Colon (tissue), 2 donors: ENCODE measurements at regions not wholly inside any gene's neighbourhood (a gene's known extent, or its start where the extent isn't known, plus 50 kb on each side); places are given as distances from the start of the nearest gene placed in this dataset.
"Not testable (repeated sequence)": the region's sequence is repeated elsewhere in the genome, so short reads cannot be mapped to it uniquely, and the experiment has no call there.

Source experiments
- FAIRE-seq: peaks from 2 replicates; lab custom pipeline; 2012; peaks lifted over from hg19 to GRCh38; lab: Jason Lieb, UNC
- donor health status: control.
- donor health status: control.

DNA sequence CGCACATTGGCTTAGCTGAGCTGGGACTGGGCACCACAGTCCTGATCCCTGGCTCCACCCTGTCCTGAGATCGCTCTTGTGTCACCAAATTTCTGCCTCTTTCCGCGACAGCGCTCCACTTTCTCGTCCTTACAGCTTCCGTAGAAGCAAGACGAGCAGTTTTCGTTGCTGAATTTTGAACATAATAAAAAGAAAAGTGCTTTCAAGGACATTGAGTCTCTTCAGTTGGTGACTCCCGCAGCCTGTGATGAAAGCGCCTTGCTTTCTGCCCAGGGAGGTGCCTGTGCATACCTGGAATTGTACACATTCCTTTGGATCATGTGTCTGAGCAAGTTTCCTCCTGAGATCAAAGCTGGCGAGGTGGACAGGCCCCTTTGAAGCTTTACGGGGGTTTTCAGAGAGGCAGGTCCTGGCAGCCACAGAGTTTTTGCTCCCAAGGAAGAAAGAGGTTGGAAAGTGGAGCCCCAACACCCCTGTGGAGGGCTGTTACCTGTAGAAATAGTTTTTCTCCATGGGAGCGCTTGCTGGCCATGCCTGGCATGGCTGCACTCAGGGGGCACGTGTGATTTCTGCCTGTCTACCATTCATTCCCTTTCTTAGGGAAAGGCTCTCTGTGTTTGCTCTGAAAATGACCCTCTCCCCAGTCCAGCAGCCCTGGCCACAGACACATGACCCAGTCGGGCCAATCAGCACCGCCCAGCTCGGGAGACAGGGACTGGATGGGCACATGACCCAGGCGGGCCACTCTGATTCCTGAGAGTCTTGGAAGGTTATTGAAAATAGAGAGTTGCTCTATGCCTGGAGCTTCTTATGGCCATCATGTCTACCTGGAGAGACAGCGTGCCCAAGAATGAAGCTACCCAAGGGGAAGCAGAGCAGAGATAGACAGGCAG is 115.6 kb upstream of the OTOS start:
- no peak for FAIRE-seq

DNA sequence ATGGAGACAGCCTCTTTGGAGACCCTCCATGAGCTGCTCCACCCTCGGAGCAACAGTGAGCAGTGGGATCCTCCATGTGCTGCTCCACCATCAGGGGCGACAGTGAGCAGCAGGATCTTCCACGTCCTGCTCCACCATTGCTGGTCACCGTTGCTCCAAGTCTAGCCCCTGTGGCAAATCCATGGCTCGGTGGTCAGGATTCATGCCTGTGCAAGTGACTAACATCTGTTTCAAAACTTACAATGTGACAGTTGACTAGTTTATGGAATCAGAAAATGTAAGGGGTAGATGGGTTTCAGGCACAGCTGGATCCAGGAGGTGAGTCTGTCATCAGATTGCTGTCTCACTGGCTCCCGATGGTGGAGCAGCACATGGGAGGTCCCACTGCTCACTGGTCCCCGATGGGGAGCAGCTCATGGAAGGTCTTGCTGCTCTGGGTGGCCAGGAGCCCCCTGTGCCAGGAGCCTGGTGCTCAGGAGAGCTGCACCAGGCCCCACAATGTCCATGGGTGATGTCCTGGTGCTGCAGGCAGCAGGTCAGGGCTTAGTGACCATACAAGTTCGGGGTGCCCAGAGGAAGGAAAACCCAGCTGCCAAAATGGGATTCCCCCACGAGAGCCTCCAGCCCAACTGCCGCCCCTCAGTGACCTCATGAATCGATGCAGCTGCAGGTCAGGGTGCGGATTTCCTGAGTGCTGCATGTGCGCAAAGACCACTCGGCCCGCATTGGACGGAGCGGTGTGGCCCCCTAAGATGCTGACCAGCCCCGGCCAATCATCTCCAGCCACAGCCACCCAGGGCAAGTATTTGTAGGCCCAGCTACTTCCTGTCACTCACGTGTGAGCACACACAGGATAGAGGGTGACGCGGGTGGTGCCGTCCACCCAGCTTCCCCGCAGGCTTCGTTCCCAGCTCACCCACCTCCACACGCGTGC is 116.5 kb upstream of the OTOS start:
- FAIRE-seq = no peak

GRCh38 chr2:240257940-240258580 is 117.6 kb upstream of the OTOS start:
- FAIRE-seq = no peak

GRCh38 chr2:240258685-240259084 is 118.2 kb upstream of the OTOS start:
- no peak for FAIRE-seq

- no peak for FAIRE-seq
Observed at GRCh38 chr2:240259201-240259923, 118.9 kb upstream of the OTOS start.

- no peak for FAIRE-seq
Observed at GRCh38 chr2:240259924-240260529, 119.6 kb upstream of the OTOS start.

DNA sequence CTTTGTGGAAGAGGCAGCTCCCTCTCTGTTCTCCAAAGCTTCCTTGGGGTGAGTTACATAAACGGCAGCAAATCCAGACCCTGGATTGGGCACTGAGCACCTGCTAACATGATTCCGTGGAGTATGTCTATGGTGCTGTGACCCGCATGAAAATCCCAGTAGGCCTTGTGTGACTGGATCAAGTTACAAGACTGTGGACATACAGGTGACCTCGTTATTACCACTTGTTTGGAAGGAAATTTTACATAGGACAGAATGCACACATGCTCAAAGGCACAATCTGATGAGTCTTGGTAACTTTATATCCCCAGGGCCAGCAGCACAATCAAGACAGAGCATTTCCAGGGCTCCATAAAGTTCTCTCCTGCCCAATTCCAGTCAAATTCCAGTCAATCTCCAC is 120.2 kb upstream of the OTOS start:
- no peak for FAIRE-seq

DNA sequence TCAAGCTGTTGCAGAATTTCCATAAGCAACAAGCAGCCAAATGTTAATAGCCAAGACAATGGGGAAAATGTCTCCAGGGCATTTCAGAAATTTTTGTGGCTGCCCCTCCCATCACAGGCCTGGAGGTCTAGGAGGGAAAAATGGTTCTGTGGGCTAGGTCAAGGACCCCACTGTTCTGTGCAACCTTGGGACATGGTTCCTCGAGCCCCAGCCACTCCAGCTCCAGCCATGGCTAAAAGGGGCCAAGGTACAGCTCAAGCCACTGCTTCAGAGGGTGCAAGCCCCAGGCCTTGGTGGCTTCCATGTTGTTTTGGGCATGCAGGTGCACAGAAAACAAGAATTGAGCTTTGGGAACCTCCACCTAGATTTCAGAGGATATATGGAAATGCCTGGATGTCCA is 122.1 kb upstream of the OTOS start:
- not testable (repeated sequence) for FAIRE-seq

GRCh38 chr2:240269380-240269779 is 128.9 kb upstream of the OTOS start:
- FAIRE-seq = no peak

DNA sequence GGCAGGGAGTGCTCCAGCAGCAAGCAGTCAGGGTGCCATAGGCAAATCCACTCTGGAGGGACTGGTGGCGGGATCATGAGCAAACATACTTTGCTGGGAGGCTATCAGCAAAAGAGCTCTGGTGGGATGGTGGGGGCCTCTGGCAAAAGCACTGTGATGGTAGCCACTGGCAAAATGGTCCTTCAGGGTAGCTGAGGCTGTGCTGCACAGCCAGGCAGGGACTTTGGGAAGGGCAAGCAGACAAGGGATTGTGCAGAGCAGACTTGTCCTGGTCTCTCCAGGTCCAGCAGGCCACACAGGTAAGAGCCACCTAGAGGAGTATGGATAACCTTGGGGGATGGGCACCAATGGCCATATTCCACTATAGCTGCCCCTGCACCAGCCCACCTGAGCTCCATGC is 129.4 kb upstream of the OTOS start:
- no peak for FAIRE-seq

DNA sequence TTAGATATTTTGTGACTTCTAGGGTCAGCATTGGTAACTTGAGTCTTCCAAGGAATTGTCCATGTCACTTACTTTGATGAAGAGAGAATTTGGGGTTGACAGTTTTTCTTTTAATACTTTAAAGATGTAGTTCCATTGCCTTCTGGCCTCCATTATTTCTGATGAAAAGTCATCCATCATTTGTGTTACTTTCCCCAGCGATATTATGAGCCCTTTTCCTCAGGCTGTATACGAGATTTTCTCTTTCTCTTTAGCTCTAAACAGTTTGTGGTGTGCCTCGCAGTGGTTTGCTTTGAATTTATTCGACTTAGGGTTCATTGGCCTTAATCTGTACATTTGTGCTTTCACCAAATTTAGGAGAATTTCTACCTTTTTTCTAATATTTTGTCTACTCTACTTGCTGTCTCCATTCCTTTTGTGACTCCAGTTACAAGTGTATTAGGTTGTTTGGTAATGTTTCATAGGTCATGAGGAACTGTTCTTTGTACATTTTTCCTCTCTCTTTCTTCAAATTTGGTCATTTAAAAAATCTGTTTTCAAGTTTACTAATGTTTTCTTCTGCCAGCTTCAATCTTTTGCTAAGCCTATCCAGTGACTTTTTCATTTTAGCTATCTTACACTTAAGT is 131.4 kb upstream of the OTOS start:
- FAIRE-seq = no peak

DNA sequence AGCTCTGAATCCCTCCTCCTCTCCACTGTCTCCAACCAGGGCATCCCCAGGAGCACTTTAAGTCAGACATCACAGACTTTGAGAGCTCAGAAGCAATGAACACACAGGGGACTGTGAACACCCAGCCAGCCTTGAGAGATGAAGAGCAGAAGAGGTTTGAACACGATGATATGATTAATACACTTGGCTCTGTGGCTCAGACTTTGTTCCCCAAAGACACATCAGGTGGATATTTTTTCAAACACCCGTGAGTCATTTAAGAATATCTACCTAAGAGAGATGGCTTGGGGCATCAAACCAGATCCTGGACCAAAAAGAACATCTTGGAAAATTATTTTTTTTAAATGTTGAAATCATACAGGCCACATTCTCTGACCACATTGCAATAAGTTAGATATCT is 134.9 kb upstream of the OTOS start:
- FAIRE-seq = no peak

- no peak for FAIRE-seq
Observed at GRCh38 chr2:240277073-240277806, 136.8 kb upstream of the OTOS start.

DNA sequence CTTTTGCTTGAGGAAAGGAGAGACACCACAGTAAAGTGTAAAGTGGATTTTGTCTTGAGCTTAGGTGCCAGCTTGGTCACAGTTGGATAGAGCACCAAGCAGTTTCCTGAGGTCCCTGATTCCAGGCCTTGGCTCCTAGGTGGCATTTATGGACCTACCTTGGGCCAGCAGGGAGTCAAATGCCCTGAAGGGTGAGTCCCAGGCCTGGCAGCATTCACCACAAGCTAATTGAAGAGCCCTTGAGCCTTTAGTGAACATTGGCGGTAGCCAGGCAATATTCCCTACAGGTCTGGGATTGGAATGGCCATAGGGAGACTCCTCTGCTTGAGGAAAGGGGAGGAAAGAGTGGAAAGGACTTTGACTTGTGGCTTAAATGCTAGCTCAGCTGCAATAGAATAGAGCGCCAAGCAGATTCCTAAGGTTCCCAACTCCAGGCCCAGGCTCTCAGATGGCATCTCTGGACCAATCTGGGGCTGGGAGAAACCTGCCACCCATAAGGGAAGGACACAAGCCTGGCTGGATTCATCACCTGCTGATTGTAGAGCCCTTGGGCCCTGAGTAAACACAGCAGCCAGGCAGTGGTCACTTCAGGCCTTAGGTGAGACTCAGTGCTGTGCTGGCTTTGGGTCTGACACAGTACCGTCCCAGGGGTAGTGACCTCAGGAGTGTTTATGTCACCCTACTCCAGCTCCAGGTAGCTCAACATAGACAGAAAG is 137.5 kb upstream of the OTOS start:
- no peak for FAIRE-seq

DNA sequence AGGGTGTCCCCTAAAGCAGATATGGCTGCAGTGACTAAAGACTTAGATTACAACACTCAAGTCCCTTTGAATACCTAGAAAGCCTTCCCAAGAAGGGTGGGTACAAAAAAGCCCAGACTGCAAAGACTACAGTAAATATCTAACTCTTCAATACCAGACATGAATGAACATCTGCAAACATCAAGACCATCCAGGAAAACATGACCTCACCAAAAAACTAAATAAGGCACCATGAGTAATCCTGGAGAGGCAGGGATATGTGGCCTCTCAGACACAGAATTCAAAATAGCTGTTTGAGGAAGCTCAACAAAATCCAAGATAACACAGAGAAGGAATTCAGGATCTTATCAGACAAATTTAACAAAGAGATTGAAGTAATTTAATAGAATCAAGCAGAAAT is 138.2 kb upstream of the OTOS start:
- no peak for FAIRE-seq

- FAIRE-seq = no peak
Observed at GRCh38 chr2:240280621-240281020, 140.2 kb upstream of the OTOS start.

- FAIRE-seq = no peak
Observed at GRCh38 chr2:240284503-240285259, 144.2 kb upstream of the OTOS start.

DNA sequence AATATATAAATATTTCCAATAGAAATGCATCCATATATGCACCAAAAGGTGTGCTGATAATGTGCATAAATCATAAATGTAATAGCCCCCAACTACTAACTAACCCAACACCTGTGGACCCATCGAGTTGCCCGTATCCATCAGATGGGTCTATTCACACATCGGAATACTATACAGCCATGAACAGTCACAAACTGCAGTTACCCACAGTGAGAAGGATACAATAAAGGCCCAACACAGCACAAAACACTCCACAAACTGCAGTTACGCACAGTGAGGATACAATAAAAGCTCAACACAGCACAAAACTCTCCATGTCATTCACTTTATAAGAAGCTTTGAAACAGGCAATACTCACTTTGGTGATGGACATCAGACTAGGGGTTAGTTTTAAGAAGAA is 145.3 kb upstream of the OTOS start:
- FAIRE-seq = no peak

DNA sequence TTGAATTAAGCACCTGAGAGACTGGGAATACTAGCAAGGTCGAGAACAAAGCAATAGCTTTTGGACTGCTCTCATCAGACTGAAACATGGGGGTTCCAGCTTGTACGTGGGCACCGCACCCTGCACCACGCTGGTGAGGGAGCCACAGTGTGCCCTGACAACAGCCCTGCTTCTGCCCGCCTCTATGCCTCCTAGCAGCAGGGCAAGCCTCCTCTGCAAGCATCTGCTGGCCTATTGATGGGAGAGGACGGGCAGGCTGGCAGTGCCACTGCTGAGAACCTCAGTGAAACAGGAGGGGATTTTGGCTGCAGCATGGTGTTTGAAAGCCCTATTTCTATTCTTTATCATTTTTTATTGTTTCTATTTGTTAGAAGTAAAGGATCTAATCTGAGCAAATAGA is 146.1 kb upstream of the OTOS start:
- FAIRE-seq = no peak
